ENCODE measurements at regions not wholly inside any gene's neighbourhood (a gene's known extent, or its start where the extent isn't known, plus 50 kb on each side); places are given as distances from the start of the nearest gene placed in this dataset.

DNA sequence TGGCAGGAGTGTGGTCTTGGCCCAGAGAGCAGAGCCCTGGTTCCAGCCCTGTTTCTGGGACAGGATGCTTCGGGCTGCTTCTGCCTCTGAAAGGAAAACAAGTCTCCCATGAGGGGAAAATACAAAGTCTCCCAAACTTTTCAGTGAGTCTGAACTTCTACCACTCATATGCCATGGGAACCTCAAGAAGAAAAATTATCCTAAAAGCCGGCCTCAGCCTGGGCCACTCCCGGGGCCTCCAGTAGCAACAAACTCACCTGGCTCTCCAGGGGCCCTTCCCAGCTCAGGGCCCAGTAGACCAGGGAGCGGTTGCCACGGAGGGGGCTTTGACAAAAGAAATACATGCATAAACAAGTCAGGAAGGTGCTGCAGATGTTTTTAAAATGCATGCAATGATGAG, 289.2 kb upstream of the HDAC4 start:
- DNase-seq = no peak

DNA sequence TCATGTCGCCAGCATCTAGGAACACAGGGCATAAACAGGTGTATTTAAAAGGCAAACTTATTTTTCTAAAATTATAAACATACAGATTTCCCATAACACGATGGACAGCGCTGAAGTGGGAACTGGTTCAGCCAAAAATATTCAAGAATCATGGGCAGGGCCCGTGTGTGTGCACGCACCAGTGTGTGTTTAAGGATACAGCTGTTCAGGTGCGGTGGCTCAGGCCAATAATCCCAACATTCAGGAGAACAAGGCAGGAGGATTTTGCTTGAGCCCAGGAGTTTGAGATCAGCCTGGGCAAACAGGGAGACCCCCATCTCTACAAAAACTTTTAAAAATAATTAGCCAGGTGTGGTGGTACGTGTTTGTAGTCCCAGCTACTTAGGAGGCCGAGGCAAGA, 288.6 kb upstream of the HDAC4 start:
- Mint-ChIP-seq H3K27me3 (peaks cover 0 to 21% (median 19%) of the 10 kb centered on the region in 5 donors), H3K27ac (no peak overlapping the region), H3K4me1 (no peaks in the 10 kb centered on the region), H3K9me3 (peaks cover 0 to 2% (median 0%) of the 10 kb centered on the region in 11 donors), H3K4me3 (no peak overlapping the region), H3K36me3 (no peaks in the 10 kb centered on the region)
- H3K27me3 ChIP-seq (ENCODE audit: control insufficient read depth in 2 of 2, insufficient read depth in 2 of 2, low read length in 2 of 2) = no peaks in the 10 kb centered on the region
- ChIA-PET POLR2A (no interaction called here), CTCF (no interaction called here)
- intact Hi-C loops (cut with micrococcal nuclease) = no loop called here
- no peaks in the 10 kb centered on the region for H3K36me3 ChIP-seq (ENCODE audit: control insufficient read depth in 2 of 3, insufficient read depth in 3 of 3, low read length in 3 of 3)
- no peaks in the 10 kb centered on the region for H3K9me3 ChIP-seq (ENCODE audit: control insufficient read depth in 2 of 3, low read length in 3 of 3)
- ATAC-seq (no peak), DNase-seq (no peak)
- no peak overlapping the region for H3K4me3 ChIP-seq (ENCODE audit: low read length)
- no peaks in the 10 kb centered on the region for H3K4me1 ChIP-seq (ENCODE audit: control insufficient read depth in 2 of 2, insufficient read depth in 2 of 2, low read length in 2 of 2)
- no peak overlapping the region for H3K27ac ChIP-seq (ENCODE audit: low read depth, low read length)

More for the DNA sequence above, 289.2 kb upstream of the HDAC4 start:
- no peaks in the 10 kb centered on the region for H3K36me3 Mint-ChIP-seq
- peaks cover 0 to 18% (median 16%) of the 10 kb centered on the region in 5 donors for H3K27me3 Mint-ChIP-seq
- H3K4me1 Mint-ChIP-seq = no peaks in the 10 kb centered on the region
- no peaks in the 10 kb centered on the region for H3K27me3 ChIP-seq (ENCODE audit: control insufficient read depth in 2 of 2, insufficient read depth in 2 of 2, low read length in 2 of 2)
- no peak overlapping the region for H3K4me3 ChIP-seq (ENCODE audit: low read length)
- H3K9me3 Mint-ChIP-seq = no peaks in the 10 kb centered on the region
- H3K27ac Mint-ChIP-seq = no peak overlapping the region
- CTCF ChIA-PET = no interaction called here
- intact Hi-C loops (cut with micrococcal nuclease) = no loop called here
- ATAC-seq = no peak
- H3K9me3 ChIP-seq (ENCODE audit: control insufficient read depth in 2 of 3, low read length in 3 of 3) = no peaks in the 10 kb centered on the region
- no peak overlapping the region for H3K27ac ChIP-seq (ENCODE audit: low read depth, low read length)
- no peaks in the 10 kb centered on the region for H3K4me1 ChIP-seq (ENCODE audit: control insufficient read depth in 2 of 2, insufficient read depth in 2 of 2, low read length in 2 of 2)
- H3K36me3 ChIP-seq (ENCODE audit: control insufficient read depth in 2 of 3, insufficient read depth in 3 of 3, low read length in 3 of 3) = no peaks in the 10 kb centered on the region
- POLR2A ChIA-PET = interaction anchor here (0.6 kb wide), 1 partner anchor 203 kb away, joined by 3 read pairs; no protein-coding TSS in a partner anchor
- H3K4me3 Mint-ChIP-seq = no peak overlapping the region

DNA sequence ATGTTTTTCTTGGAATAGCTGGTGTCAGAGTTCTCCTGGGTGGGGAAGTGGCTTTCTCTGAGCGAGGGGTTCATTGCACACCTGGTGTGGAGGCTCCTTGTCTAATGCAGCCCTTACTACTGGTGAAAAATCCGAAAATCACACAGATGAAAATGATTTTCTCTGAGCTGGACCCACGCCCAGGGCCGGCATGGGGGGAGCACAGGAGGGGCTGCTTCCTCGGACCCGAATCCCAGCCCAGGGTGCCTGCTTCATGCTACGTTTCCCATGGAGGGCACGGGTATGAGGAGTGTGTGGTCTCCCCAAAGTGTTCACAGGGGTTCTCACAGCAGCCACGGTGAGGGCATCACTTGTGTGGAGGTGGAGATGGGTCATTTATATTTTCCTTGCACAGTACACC, 288.0 kb upstream of the HDAC4 start:
- no peaks in the 10 kb centered on the region for H3K4me1 ChIP-seq (ENCODE audit: control insufficient read depth in 2 of 2, insufficient read depth in 2 of 2, low read length in 2 of 2)
- ATAC-seq = no peak
- no peak overlapping the region for H3K4me3 ChIP-seq (ENCODE audit: low read length)
- no peaks in the 10 kb centered on the region for H3K36me3 Mint-ChIP-seq
- no peak overlapping the region for H3K4me3 Mint-ChIP-seq
- H3K27me3 ChIP-seq (ENCODE audit: control insufficient read depth in 2 of 2, insufficient read depth in 2 of 2, low read length in 2 of 2) = no peaks in the 10 kb centered on the region
- POLR2A ChIA-PET = no interaction called here
- no peak overlapping the region for H3K27ac ChIP-seq (ENCODE audit: low read depth, low read length)
- H3K36me3 ChIP-seq (ENCODE audit: control insufficient read depth in 2 of 3, insufficient read depth in 3 of 3, low read length in 3 of 3) = no peaks in the 10 kb centered on the region
- H3K27ac Mint-ChIP-seq = no peak overlapping the region
- no peaks in the 10 kb centered on the region for H3K4me1 Mint-ChIP-seq
- H3K9me3 Mint-ChIP-seq = peaks cover 0 to 6% (median 0%) of the 10 kb centered on the region in 11 donors
- H3K27me3 Mint-ChIP-seq = peaks cover 0 to 26% (median 23%) of the 10 kb centered on the region in 5 donors
- DNase-seq = no peak
- CTCF ChIA-PET = interaction anchor here (0.7 kb wide), 1 partner anchor 419 kb away, joined by 5 read pairs; no protein-coding TSS in a partner anchor
- intact Hi-C loops (cut with micrococcal nuclease) = no loop called here
- H3K9me3 ChIP-seq (ENCODE audit: control insufficient read depth in 2 of 3, low read length in 3 of 3) = no peaks in the 10 kb centered on the region

DNA sequence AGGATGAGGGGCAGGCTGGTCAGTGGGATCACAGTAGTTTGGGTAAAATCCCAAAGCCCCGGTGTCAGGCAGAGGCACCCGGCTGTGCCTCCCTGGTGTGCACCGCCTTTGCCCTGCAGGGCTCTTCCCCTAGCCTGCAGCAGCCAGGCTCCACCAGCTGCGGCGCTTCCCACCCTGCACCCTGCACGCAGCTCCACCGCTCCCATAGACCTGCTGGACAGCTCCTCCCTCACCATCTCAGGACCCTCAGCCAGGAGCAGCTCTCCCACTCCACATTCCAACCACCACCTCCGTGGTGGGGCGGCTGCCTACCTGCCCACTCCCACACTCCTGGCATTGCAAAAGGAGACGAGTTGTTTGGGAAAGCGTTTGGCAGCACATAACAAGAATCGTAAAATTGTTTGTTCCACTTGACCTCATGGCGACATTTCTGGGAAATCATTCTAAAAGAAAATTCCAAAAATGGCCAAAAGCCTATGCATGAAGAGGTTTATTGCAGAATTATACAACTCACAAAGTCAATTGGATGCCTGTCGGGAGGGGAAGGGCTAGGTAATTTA, 287.4 kb upstream of the HDAC4 start:
- Mint-ChIP-seq H3K36me3 (no peaks in the 10 kb centered on the region), H3K4me3 (no peak overlapping the region), H3K4me1 (no peaks in the 10 kb centered on the region), H3K27me3 (peaks cover 0 to 30% (median 25%) of the 10 kb centered on the region in 5 donors), H3K9me3 (peaks cover 0 to 12% (median 0%) of the 10 kb centered on the region in 11 donors), H3K27ac (no peak overlapping the region)
- H3K4me3 ChIP-seq (ENCODE audit: low read length) = no peak overlapping the region
- intact Hi-C loops (cut with micrococcal nuclease) = no loop called here
- ChIA-PET CTCF (interaction anchor here (0.7 kb wide), 1 partner anchor 419 kb away, joined by 5 read pairs; no protein-coding TSS in a partner anchor), POLR2A (no interaction called here)
- H3K27me3 ChIP-seq (ENCODE audit: control insufficient read depth in 2 of 2, insufficient read depth in 2 of 2, low read length in 2 of 2) = no peaks in the 10 kb centered on the region
- ATAC-seq (no peak), DNase-seq (no peak)
- H3K4me1 ChIP-seq (ENCODE audit: control insufficient read depth in 2 of 2, insufficient read depth in 2 of 2, low read length in 2 of 2) = no peaks in the 10 kb centered on the region
- H3K36me3 ChIP-seq (ENCODE audit: control insufficient read depth in 2 of 3, insufficient read depth in 3 of 3, low read length in 3 of 3) = no peaks in the 10 kb centered on the region
- H3K9me3 ChIP-seq (ENCODE audit: control insufficient read depth in 2 of 3, low read length in 3 of 3) = no peaks in the 10 kb centered on the region
- no peak overlapping the region for H3K27ac ChIP-seq (ENCODE audit: low read depth, low read length)

DNA sequence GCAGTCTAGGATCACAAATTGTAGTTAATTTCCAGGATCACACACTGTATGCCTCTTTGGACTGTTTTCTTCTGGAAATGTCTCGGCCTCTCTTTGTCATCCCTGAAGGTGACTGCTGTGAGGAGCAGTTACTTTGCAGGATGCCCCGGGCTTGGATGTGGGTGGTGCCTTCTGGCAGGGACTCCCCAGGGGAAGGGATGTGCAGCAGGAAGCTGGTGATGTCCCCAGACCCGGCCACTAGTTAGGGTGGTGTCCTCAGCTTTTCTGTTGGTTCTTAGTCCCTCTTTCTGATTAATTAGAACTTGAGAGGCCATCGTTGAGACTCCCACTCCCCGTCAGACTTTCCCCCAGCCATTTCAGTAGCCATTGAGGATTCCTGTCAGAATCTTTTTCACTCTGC, 286.6 kb upstream of the HDAC4 start:
- no peak overlapping the region for H3K4me3 Mint-ChIP-seq
- H3K27ac ChIP-seq (ENCODE audit: low read depth, low read length) = no peak overlapping the region
- intact Hi-C loops (cut with micrococcal nuclease) = no loop called here
- no peaks in the 10 kb centered on the region for H3K36me3 ChIP-seq (ENCODE audit: control insufficient read depth in 2 of 3, insufficient read depth in 3 of 3, low read length in 3 of 3)
- H3K27ac Mint-ChIP-seq = no peak overlapping the region
- DNase-seq = no peak
- no peaks in the 10 kb centered on the region for H3K9me3 ChIP-seq (ENCODE audit: control insufficient read depth in 2 of 3, low read length in 3 of 3)
- ChIA-PET CTCF (no interaction called here), POLR2A (no interaction called here)
- H3K27me3 ChIP-seq (ENCODE audit: control insufficient read depth in 2 of 2, insufficient read depth in 2 of 2, low read length in 2 of 2) = no peaks in the 10 kb centered on the region
- no peaks in the 10 kb centered on the region for H3K4me1 ChIP-seq (ENCODE audit: control insufficient read depth in 2 of 2, insufficient read depth in 2 of 2, low read length in 2 of 2)
- peaks cover 6 to 37% (median 30%) of the 10 kb centered on the region in 5 donors for H3K27me3 Mint-ChIP-seq
- peaks cover 0 to 5% (median 0%) of the 10 kb centered on the region in 5 donors for H3K36me3 Mint-ChIP-seq
- H3K9me3 Mint-ChIP-seq = peaks cover 0 to 20% (median 5%) of the 10 kb centered on the region in 11 donors
- H3K4me3 ChIP-seq (ENCODE audit: low read length) = no peak overlapping the region
- no peaks in the 10 kb centered on the region for H3K4me1 Mint-ChIP-seq
- ATAC-seq = no peak

DNA sequence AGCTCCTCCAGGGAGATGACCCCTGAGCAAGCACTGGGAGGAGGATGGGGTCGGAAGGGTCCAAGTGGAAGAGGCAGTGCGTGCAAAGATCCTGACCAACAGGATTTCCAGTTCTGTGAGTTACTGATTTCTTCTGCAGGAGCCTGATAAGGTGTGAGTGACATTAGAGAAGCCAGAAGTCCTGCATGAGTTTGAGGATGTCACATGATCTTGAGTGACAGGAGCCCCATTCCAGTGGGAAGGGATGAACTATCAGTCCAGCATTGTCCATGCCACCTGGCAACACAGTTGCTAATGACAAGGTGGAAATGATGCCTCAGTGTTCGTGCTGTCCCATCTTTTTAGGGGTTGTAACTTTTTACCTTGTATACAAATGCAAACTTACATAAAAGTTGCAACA, 285.1 kb upstream of the HDAC4 start:
- peaks cover 0 to 21% (median 6%) of the 10 kb centered on the region in 11 donors for H3K9me3 Mint-ChIP-seq
- H3K9me3 ChIP-seq (ENCODE audit: control insufficient read depth in 2 of 3, low read length in 3 of 3) = no peaks in the 10 kb centered on the region
- H3K4me1 Mint-ChIP-seq = no peaks in the 10 kb centered on the region
- ChIA-PET CTCF (interaction anchor here (0.7 kb wide), 1 partner anchor 1294 kb away, joined by 3 read pairs; no protein-coding TSS in a partner anchor), POLR2A (no interaction called here)
- intact Hi-C loops (cut with micrococcal nuclease) = no loop called here
- H3K27ac Mint-ChIP-seq = no peak overlapping the region
- no peak overlapping the region for H3K4me3 Mint-ChIP-seq
- no peak overlapping the region for H3K4me3 ChIP-seq (ENCODE audit: low read length)
- peaks cover 0 to 5% (median 0%) of the 10 kb centered on the region in 5 donors for H3K36me3 Mint-ChIP-seq
- H3K27ac ChIP-seq (ENCODE audit: low read depth, low read length) = no peak overlapping the region
- peaks cover 7 to 38% (median 34%) of the 10 kb centered on the region in 5 donors for H3K27me3 Mint-ChIP-seq
- no peaks in the 10 kb centered on the region for H3K4me1 ChIP-seq (ENCODE audit: control insufficient read depth in 2 of 2, insufficient read depth in 2 of 2, low read length in 2 of 2)
- no peak for DNase-seq
- H3K36me3 ChIP-seq (ENCODE audit: control insufficient read depth in 2 of 3, insufficient read depth in 3 of 3, low read length in 3 of 3) = no peaks in the 10 kb centered on the region
- ATAC-seq = no peak
- H3K27me3 ChIP-seq (ENCODE audit: control insufficient read depth in 2 of 2, insufficient read depth in 2 of 2, low read length in 2 of 2) = no peaks in the 10 kb centered on the region

DNA sequence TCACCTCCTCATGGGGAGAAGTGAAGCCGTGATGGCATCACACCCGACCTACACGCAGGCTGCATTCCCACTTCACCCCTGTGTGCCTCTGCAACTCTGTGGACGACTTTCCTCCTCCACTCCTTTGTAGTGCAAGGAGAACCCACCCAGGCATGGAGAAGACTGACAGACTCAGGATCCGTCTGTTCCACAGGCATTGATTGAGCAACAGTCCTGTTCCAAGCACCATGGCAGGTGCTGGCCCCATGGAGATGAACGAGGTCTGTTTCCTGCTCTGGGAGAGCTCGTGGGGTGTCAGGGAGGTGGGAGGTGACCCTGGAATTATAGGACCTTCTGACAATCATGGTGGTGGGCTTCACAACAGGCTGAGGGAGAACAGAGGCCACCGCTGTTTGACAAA, 284.7 kb upstream of the HDAC4 start:
- Mint-ChIP-seq H3K9me3 (peaks cover 0 to 21% (median 6%) of the 10 kb centered on the region in 11 donors), H3K4me3 (no peak overlapping the region), H3K36me3 (peaks cover 0 to 5% (median 0%) of the 10 kb centered on the region in 5 donors), H3K27ac (no peak overlapping the region), H3K4me1 (no peaks in the 10 kb centered on the region), H3K27me3 (peaks cover 11 to 38% (median 34%) of the 10 kb centered on the region in 5 donors)
- ChIA-PET POLR2A (no interaction called here), CTCF (interaction anchor here (0.7 kb wide), 1 partner anchor 1294 kb away, joined by 3 read pairs; no protein-coding TSS in a partner anchor)
- H3K4me1 ChIP-seq (ENCODE audit: control insufficient read depth in 2 of 2, insufficient read depth in 2 of 2, low read length in 2 of 2) = no peaks in the 10 kb centered on the region
- H3K27ac ChIP-seq (ENCODE audit: low read depth, low read length) = no peak overlapping the region
- ATAC-seq (no peak), DNase-seq (no peak)
- H3K27me3 ChIP-seq (ENCODE audit: control insufficient read depth in 2 of 2, insufficient read depth in 2 of 2, low read length in 2 of 2) = no peaks in the 10 kb centered on the region
- intact Hi-C loops (cut with micrococcal nuclease) = no loop called here
- no peaks in the 10 kb centered on the region for H3K9me3 ChIP-seq (ENCODE audit: control insufficient read depth in 2 of 3, low read length in 3 of 3)
- H3K4me3 ChIP-seq (ENCODE audit: low read length) = no peak overlapping the region
- no peaks in the 10 kb centered on the region for H3K36me3 ChIP-seq (ENCODE audit: control insufficient read depth in 2 of 3, insufficient read depth in 3 of 3, low read length in 3 of 3)
